ENCODE measurements at regions not wholly inside any gene's neighbourhood (a gene's known extent, or its start where the extent isn't known, plus 50 kb on each side); places are given as distances from the start of the nearest gene placed in this dataset.

DNA sequence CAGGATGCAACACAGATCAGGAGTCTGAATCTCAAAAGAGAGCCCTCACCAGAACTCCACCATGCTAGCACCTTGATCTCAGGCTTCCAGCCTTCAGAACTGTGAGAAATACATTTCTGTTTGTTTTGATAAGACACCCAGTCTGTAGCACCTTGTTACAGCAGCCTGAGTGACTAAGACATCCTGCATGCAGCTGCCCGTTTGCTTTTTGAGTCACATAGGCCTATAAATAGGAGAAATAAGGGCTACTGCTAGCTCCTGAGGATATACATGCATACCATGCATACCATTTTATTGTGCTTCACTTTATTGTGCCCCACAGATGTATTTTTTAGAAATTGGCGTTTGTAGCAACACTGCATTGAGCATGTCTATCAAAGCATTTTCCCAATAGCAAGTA is 337.8 kb downstream of the CDH2 start:
- no peak for DNase-seq
- intact Hi-C loops (cut with DNase I), result no loop called here

- no peak for DNase-seq
- intact Hi-C loops (cut with DNase I), result no loop called here
Measured at GRCh38 chr18:27838225-27838624, 338.7 kb downstream of the CDH2 start.

- intact Hi-C loops (cut with DNase I), result no loop called here
- no peak for DNase-seq
Measured at GRCh38 chr18:27826101-27826500, 350.8 kb downstream of the CDH2 start.

GRCh38 chr18:27825689-27826088 is 351.2 kb downstream of the CDH2 start:
- no peak for DNase-seq
- intact Hi-C loops (cut with DNase I), result no loop called here

- DNase-seq, result no peak
- intact Hi-C loops (cut with DNase I), result no loop called here
Measured at GRCh38 chr18:27824841-27825681, 351.9 kb downstream of the CDH2 start.

- no peak for DNase-seq
- intact Hi-C loops (cut with DNase I), result no loop called here
Measured at GRCh38 chr18:27824275-27824674, 352.7 kb downstream of the CDH2 start.

- DNase-seq, result no peak
- intact Hi-C loops (cut with DNase I), result no loop called here
Measured at GRCh38 chr18:27823053-27823452, 353.9 kb downstream of the CDH2 start.

DNA sequence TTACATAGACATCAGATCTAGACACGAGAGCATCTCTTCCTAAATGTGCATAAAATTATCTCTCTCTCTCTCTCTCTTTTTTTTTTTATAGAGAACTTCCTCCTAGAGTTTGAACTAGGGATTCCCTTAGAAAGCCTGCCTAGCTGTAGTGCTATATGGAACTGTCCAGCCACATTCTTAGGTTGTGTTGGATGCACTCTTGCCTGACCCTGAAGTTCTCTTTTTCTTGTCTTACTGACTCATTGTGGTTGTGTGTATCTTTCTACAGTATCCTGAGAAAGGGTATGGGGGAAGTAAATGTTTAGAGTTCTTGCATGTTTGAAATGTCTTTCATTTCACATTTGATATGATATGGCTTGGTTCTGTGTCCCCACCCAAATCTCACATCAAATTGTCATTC is 368.2 kb downstream of the CDH2 start:
- intact Hi-C loops (cut with DNase I), result no loop called here
- DNase-seq, result no peak

- no peak for DNase-seq
- intact Hi-C loops (cut with DNase I), result no loop called here
Measured at GRCh38 chr18:27803957-27804356, 373.0 kb downstream of the CDH2 start.

DNA sequence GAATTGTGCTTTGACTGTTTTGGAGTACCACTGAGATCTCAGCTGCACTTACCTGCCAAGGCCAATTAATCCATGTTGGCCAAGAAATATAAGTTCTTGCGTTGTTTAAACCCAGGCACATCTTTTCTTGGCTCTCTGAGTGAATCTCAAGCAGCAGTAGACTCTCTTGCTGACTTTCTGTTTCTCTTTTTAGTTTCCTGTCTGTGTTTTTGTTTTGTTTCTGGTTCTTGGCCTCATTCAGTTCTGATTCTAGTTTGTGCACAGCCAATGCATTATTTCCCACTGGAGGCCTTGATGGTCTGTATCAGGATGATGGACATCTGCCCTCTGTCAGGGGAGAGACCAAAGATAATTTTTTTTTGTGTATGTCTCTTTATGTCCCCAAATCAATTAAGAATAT is 379.4 kb downstream of the CDH2 start:
- intact Hi-C loops (cut with DNase I), result no loop called here
- DNase-seq, result no peak

- DNase-seq, result no peak
- intact Hi-C loops (cut with DNase I), result no loop called here
Measured at GRCh38 chr18:27794181-27794926, 382.6 kb downstream of the CDH2 start.

- intact Hi-C loops (cut with DNase I), result no loop called here
- no peak for DNase-seq
Measured at GRCh38 chr18:27793013-27793785, 383.7 kb downstream of the CDH2 start.

GRCh38 chr18:27789406-27789805 is 387.5 kb downstream of the CDH2 start:
- intact Hi-C loops (cut with DNase I), result no loop called here
- no peak for DNase-seq

GRCh38 chr18:27787547-27787946 is 389.4 kb downstream of the CDH2 start:
- DNase-seq, result no peak
- intact Hi-C loops (cut with DNase I), result no loop called here

GRCh38 chr18:27785815-27786471 is 391.0 kb downstream of the CDH2 start:
- peak in 3 of 10 donors; percentile 64 to 79 (median 67) for DNase-seq

DNA sequence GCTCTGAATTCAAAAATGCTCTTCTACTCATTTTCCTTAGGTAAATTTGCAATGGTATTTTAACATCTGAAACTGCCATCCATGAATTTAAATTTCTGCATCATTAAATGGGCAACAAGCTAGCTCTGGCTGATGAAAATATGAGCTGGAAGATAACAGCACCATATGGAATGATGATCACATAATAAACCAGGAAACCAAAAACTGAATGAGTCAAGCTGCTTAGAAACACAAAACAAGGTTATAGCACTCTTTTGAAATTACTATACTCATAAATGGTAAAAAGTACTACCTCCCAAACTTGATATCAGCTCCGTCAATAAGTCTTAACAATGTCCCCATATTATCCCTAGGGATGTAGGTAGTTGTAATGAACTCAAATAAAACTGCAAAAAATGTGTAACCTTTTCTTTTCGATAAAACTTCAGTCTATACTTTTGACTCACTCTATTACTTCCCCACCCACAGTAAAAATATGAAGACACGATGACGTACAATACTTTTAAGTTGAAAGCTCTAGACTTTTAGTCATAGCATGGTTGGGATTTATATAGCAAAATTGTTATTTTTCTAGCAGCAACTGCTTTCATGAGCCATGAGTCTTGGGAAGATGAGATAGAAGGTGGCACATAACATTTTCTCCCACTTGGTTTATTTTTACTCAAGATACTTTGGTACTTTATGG is 396.7 kb downstream of the CDH2 start:
- no peak for DNase-seq
- intact Hi-C loops (cut with DNase I), result no loop called here

More at GRCh38 chr18:27785815-27786471, 391.0 kb downstream of the CDH2 start:
- intact Hi-C loops (cut with DNase I), result no loop called here

DNA sequence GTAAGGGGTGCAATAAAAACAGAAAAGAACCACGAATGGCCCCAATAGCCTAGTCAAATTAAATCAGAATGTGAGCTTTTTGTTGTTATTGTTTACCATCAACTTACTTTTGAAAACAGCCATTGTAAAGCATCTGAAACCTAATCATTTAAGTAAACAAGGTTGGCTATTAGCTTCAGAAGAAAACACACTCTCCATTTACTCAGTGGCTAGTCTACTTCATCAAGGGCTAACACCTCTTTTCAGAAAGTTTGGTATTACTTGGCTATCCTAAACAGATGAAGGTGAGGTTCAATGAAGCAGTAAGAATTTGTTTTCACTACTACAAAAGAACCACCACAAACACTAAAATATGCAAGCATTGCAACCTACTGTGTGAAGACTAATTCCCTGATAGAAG is 398.0 kb downstream of the CDH2 start:
- DNase-seq, result no peak
- intact Hi-C loops (cut with DNase I), result no loop called here

DNA sequence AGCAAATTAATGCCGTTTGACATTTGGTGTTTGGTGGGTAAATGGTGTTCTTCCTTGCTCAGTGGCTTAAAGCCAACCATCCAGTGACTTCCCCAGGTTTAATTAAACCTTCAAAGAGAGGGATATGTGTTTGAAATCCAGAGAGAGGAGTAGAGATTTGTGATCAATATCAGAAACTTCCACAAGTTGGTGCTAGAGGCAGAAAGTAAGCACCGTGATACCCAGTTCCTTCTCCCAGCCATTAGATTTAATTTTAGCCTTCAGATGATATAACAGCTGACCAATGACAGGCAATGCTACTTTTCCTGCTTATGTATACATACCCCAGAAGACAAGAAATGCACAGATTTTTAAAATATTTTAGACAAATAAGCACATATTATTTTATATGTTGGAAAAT is 398.5 kb downstream of the CDH2 start:
- DNase-seq, result no peak
- intact Hi-C loops (cut with DNase I), result no loop called here

DNA sequence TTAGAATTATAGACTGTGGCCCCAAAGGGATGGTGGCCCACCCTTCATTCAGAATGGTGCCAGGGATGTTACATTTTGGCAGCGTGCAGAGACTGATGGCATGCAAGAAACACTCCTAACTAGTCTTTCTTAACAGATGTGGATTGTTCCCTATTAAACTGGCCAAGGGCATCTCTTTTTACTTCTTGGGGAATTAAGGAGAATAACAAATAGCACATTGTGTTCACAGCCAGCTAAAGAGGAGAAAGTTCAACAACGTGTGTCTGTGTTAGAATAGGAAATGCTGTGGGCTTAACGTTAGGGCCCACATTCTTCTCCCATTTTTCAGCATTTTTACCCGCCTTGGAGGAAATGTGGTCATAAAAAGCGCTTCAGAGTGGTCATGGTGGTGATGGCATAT is 404.8 kb downstream of the CDH2 start:
- intact Hi-C loops (cut with DNase I), result no loop called here
- no peak for DNase-seq

- DNase-seq, result no peak
- intact Hi-C loops (cut with DNase I), result no loop called here
Measured at GRCh38 chr18:27771571-27771970, 405.4 kb downstream of the CDH2 start.
